ENCODE measurements at regions not wholly inside any gene's neighbourhood (a gene's known extent, or its start where the extent isn't known, plus 50 kb on each side); places are given as distances from the start of the nearest gene placed in this dataset.
A peak's percentile ranks its signal among the peaks of the same experiment; 100 is the strongest.

DNA sequence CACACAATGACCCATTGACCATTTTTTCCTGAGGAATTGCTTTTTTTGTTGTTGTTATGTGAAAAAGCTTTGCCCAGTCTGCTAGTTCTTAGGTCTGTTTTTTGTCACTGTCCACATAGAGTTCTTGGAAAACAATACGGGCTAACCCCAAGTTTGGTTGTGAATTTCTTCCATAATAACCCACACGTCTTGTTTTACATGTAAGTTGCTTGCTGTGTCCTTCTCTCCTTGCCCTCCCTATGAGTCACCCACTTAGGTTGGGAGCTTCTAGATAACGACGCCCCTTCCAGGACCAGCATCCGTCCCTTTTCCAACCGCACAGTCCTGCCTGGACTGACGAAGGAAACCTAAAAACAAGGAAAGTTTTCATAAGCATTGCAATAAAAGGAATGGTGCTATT is 175.3 kb upstream of the HS3ST3A1 start:
- TF ChIP-seq, protein P1, sequence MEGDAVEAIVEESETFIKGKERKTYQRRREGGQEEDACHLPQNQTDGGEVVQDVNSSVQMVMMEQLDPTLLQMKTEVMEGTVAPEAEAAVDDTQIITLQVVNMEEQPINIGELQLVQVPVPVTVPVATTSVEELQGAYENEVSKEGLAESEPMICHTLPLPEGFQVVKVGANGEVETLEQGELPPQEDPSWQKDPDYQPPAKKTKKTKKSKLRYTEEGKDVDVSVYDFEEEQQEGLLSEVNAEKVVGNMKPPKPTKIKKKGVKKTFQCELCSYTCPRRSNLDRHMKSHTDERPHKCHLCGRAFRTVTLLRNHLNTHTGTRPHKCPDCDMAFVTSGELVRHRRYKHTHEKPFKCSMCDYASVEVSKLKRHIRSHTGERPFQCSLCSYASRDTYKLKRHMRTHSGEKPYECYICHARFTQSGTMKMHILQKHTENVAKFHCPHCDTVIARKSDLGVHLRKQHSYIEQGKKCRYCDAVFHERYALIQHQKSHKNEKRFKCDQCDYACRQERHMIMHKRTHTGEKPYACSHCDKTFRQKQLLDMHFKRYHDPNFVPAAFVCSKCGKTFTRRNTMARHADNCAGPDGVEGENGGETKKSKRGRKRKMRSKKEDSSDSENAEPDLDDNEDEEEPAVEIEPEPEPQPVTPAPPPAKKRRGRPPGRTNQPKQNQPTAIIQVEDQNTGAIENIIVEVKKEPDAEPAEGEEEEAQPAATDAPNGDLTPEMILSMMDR (IDR thresholded peaks at IDR 0.05; ENCODE audit: borderline replicate concordance, extremely low read depth, insufficient read depth) = no peak
- Histone ChIP-seq H3K9me3 (ENCODE audit: control insufficient read depth in 2 of 3, insufficient read depth in 1 of 3, low read length in 3 of 3) (peaks cover 0 to 5% (median 0%) of the 10 kb centered on the region in 3 donors), H3K4me3 (ENCODE audit: low read length in 3 of 3) (no peak overlapping the region), H3K4me1 (ENCODE audit: control insufficient read depth in 2 of 3, insufficient read depth in 2 of 3, low read depth in 1 of 3, low read length in 3 of 3) (no peaks in the 10 kb centered on the region), H3K36me3 (ENCODE audit: control insufficient read depth in 2 of 3, insufficient read depth in 3 of 3, low read length in 3 of 3) (no peaks in the 10 kb centered on the region), H3K27ac (ENCODE audit: low read depth in 2 of 2, low read length in 2 of 2) (no peak overlapping the region), H3K9ac (ENCODE audit: low read length in 3 of 3) (no peak overlapping the region), H3K27me3 (ENCODE audit: control insufficient read depth, insufficient read depth, low read length) (no peaks in the 10 kb centered on the region)
- intact Hi-C loops (cut with DNase I) = no loop called here
- FAIRE-seq (no peak), DNase-seq (no peak)

DNA sequence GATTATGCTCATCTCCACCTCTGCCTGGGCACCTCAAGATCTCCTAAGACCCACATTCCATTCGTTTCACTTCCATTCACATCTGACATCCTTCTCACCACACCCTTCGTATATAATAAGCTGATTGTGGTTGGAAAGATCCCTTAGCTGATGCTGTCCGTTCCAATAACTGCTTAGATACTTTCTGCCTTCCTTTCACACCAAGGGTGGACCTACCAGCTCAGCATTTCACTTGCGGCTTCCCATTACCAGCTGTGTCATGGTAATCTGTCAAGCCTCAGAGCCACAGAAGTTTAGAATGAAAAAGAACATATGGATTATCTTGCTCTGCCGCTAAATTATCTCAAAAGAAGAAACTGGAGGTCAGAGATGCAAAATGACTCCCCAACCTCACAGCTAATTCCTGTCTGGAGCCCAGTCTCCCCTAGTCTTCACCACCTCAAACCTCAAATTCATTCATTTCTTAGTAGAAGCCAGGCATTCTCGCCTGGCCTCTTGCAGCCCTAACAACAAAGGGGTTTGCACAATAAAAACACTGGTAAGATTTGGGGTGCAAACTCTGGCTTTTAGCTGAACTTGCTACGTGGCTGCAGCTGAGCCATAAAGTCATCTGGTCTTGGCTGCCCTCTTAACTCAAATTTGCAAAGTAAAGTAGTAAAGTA is 182.8 kb upstream of the HS3ST3A1 start:
- Histone ChIP-seq H3K9me3 (ENCODE audit: control insufficient read depth in 2 of 3, insufficient read depth in 1 of 3, low read length in 3 of 3) (no peaks in the 10 kb centered on the region), H3K36me3 (ENCODE audit: control insufficient read depth in 2 of 3, insufficient read depth in 3 of 3, low read length in 3 of 3) (no peaks in the 10 kb centered on the region), H3K4me1 (ENCODE audit: control insufficient read depth in 2 of 3, insufficient read depth in 2 of 3, low read depth in 1 of 3, low read length in 3 of 3) (no peaks in the 10 kb centered on the region), H3K27me3 (ENCODE audit: control insufficient read depth, insufficient read depth, low read length) (no peaks in the 10 kb centered on the region), H3K27ac (ENCODE audit: low read depth in 2 of 2, low read length in 2 of 2) (no peak overlapping the region), H3K4me3 (ENCODE audit: low read length in 3 of 3) (no peak overlapping the region), H3K9ac (ENCODE audit: low read length in 3 of 3) (no peak overlapping the region)
- DNase-seq (peak in 1 of 5 donors; percentile 4), FAIRE-seq (no peak)
- intact Hi-C loops (cut with DNase I) = no loop called here
- TF ChIP-seq, protein P1 (IDR thresholded peaks at IDR 0.05; ENCODE audit: borderline replicate concordance, extremely low read depth, insufficient read depth) = no peak

DNA sequence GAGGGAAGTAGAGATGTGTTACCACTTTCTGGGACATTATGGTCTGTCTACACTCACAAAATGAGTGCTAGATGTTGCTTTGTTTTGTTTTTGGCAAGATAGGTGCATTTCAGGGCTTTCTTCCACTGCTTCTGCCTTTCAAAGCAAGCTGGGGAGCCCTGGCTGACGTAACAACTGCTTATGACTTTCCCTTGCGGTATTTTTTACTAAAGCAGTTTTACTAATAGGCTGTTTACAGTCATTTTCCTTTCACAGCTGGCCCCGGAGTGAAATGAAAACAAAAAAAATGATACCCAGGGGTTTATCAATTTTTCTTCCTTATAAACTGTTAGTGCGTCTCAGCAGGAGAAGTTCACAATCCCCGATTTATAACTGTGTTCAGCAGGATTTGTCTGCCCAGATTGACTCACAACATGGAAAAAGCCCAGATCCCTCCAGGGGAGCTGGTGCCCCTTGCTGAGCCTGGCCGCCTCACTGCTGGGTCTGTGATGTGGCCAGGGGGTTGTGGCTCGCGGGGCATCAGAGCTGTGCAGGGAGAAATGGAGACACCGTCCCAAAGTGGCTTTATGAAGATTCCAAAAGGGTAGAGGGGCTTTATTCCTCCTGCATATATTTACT is 184.4 kb upstream of the HS3ST3A1 start:
- FAIRE-seq = no peak
- intact Hi-C loops (cut with DNase I) = no loop called here
- Histone ChIP-seq H3K9ac (ENCODE audit: low read length in 3 of 3) (no peak overlapping the region), H3K27me3 (ENCODE audit: control insufficient read depth, insufficient read depth, low read length) (no peaks in the 10 kb centered on the region), H3K9me3 (ENCODE audit: control insufficient read depth in 2 of 3, insufficient read depth in 1 of 3, low read length in 3 of 3) (no peaks in the 10 kb centered on the region), H3K4me1 (ENCODE audit: control insufficient read depth in 2 of 3, insufficient read depth in 2 of 3, low read depth in 1 of 3, low read length in 3 of 3) (no peaks in the 10 kb centered on the region), H3K27ac (ENCODE audit: low read depth in 2 of 2, low read length in 2 of 2) (no peak overlapping the region), H3K4me3 (ENCODE audit: low read length in 3 of 3) (no peak overlapping the region), H3K36me3 (ENCODE audit: control insufficient read depth in 2 of 3, insufficient read depth in 3 of 3, low read length in 3 of 3) (no peaks in the 10 kb centered on the region)
- no peak for DNase-seq
- TF ChIP-seq, protein P1 (IDR thresholded peaks at IDR 0.05; ENCODE audit: borderline replicate concordance, extremely low read depth, insufficient read depth) = no peak

Data from kidney (tissue), 13 donors.